T-helper 17 cell (primary cell): ENCODE measurements at regions not wholly inside any gene's neighbourhood (a gene's known extent, or its start where the extent isn't known, plus 50 kb on each side); places are given as distances from the start of the nearest gene placed in this dataset.
"Not testable (repeated sequence)": the region's sequence is repeated elsewhere in the genome, so short reads cannot be mapped to it uniquely, and the experiment has no call there.

Source experiments
- ATAC-seq: fragments of 150-1000 bp; cut with Tn5 transposase; 2 replicates; pipeline ENCODE4 v1.10.0; 2021; ENCODE audit warnings: mild to moderate bottlenecking, moderate library complexity
- DNase-seq, 3 donors: peaks; one replicate each; pipeline versions ENCODE4 v3.0.0 to v3.0.0-alpha.2; 2020 to 2021
- H3K9me3 ChIP-seq: one replicate; pipeline ENCODE4 v1.7.0; 2013; ENCODE audit warnings: low read length, mild to moderate bottlenecking; ENCODE audit not compliant: control insufficient read depth, poor library complexity, severe bottlenecking
- H3K27ac Mint-ChIP-seq: one replicate; pipeline ENCODE4 v1.8.0; 2022; ENCODE audit warnings: mild to moderate bottlenecking, moderate library complexity, mixed read lengths
- H3K27me3 Mint-ChIP-seq: one replicate; pipeline ENCODE4 v1.8.0; 2022; ENCODE audit warnings: mixed read lengths
- H3K36me3 Mint-ChIP-seq: one replicate; pipeline ENCODE4 v1.8.0; 2022; ENCODE audit warnings: low read depth, mixed read lengths
- H3K4me1 Mint-ChIP-seq: one replicate; pipeline ENCODE4 v1.8.0; 2022; ENCODE audit warnings: mild to moderate bottlenecking, mixed read lengths
- H3K4me3 Mint-ChIP-seq: one replicate; pipeline ENCODE4 v1.8.0; 2022; ENCODE audit warnings: mild to moderate bottlenecking, moderate library complexity, mixed read lengths

DNA sequence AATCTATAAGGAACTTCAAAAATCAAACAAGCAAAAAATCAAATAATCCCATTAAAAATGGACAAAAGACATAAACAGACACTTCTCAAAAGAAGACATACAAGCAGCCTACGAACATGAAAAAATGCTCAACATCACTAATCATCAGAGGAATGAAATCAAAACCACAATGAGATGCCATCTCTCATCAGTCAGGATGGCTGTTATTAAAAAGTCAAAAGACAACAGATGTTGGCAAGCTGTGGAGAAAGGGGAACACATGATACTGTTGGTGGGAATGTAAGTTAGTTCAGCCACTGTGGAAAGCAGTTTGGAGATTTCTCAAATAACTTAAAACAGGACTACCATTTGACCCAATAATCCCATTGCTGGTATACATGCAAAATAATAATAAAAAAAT, 226.4 kb downstream of the S1PR1 start:
- no peak for ATAC-seq
- no peaks in the 10 kb centered on the region for H3K9me3 ChIP-seq
- Mint-ChIP-seq H3K4me3 (peak overlapping the region; percentile 13), H3K27ac (no peak overlapping the region), H3K36me3 (no peaks in the 10 kb centered on the region), H3K27me3 (no peaks in the 10 kb centered on the region), H3K4me1 (no peaks in the 10 kb centered on the region)
- no peak for DNase-seq

DNA sequence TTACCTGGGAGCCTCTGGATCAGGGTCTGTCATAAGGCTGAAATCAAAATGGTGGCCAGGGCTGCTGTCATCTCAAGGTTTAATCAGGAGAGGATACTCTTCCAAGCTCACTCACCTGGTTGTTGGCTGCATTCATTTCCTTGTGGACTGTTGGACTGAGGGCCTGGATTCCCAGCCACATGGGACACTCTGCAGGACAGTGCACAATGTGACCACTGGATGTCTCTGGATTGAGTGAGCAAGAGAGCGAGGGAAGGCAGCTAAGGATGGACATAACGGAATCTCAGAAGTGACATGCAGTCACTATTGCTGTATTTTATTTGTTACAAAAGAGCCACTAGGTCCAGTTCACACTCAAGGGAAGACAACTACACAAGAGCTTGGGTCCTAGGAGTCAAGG, 229.1 kb downstream of the S1PR1 start:
- H3K4me3 Mint-ChIP-seq = no peak overlapping the region
- H3K27me3 Mint-ChIP-seq = no peaks in the 10 kb centered on the region
- DNase-seq (no peak), ATAC-seq (no peak)
- H3K36me3 Mint-ChIP-seq = no peaks in the 10 kb centered on the region
- no peaks in the 10 kb centered on the region for H3K4me1 Mint-ChIP-seq
- H3K27ac Mint-ChIP-seq = no peak overlapping the region
- no peaks in the 10 kb centered on the region for H3K9me3 ChIP-seq

DNA sequence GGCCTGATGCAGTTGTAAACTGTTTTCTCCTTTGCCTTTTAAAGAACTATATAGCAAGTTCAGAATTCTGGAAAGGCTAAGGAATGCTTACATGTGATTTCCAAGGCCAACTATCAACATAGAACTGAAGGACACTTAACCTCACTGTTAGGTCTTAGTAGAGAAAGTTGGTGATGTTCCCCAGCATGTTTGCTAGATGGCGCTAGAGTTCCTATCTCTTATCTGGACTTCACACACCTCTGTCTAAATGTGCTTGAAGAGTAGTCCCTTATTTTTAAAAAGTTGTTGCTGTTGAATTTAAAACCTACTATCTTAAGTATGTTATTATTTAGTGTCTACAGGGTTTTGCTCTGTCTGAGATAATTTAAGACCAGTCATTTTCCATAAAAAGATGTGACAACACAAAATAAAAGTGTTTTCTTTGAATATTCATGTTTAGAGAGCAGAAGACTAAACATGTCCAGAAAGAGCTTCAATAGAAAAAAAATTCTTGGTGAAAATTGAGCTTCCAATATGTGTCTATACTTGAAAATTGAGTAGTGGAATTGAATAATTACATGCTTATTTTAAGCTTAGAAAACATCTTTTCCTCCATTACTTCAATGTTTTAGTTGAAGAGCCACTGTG, 237.3 kb downstream of the S1PR1 start:
- DNase-seq = no peak
- H3K36me3 Mint-ChIP-seq = no peaks in the 10 kb centered on the region
- H3K27ac Mint-ChIP-seq = no peak overlapping the region
- ATAC-seq = no peak
- peaks cover 4% of the 10 kb centered on the region for H3K9me3 ChIP-seq
- H3K4me3 Mint-ChIP-seq = no peak overlapping the region
- H3K27me3 Mint-ChIP-seq = no peaks in the 10 kb centered on the region
- H3K4me1 Mint-ChIP-seq = no peaks in the 10 kb centered on the region

DNA sequence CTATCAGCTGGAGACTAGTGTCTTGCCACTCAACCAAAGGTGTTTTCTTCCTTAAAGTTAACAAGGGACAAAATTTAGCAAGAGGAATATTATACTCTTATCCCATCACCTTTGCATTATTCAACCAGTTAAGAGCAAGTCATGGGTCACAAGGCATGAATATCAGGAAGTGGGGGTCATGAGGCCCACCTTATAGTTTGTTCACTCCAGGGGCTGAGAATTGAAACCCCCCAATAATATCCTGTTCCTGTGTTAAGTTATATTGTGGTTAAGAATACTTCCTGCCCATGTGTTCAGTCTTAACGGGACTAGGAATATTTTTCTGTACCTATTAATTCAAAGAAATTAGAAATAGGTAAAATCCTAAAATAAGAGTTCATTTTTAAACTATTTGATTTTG, 239.7 kb downstream of the S1PR1 start:
- Mint-ChIP-seq H3K27me3 (no peaks in the 10 kb centered on the region), H3K36me3 (no peaks in the 10 kb centered on the region), H3K27ac (no peak overlapping the region), H3K4me3 (no peak overlapping the region), H3K4me1 (no peaks in the 10 kb centered on the region)
- H3K9me3 ChIP-seq = peaks cover under 1% of the 10 kb centered on the region
- no peak for ATAC-seq
- DNase-seq = no peak

DNA sequence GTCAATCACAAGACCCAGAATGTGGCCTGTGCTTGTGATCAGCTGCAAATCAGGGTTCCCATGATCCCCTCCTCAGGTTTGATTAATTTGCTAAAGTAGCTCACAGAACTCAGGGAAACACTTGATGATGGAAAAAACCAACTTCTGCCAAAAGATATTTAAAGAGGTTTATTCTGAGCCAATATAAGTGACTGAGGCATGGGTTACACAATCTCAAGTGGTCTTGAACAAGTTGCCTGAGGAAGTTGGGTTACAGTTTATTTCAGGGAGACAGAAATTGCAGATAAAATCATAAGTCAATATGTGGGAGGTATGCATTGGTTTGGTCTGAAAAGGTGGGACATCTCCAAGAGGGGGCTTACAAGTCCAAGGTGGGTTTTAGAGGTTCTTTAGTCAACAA, 243.1 kb downstream of the S1PR1 start:
- H3K4me1 Mint-ChIP-seq = no peaks in the 10 kb centered on the region
- no peak overlapping the region for H3K4me3 Mint-ChIP-seq
- H3K27ac Mint-ChIP-seq = no peak overlapping the region
- H3K9me3 ChIP-seq = no peaks in the 10 kb centered on the region
- ATAC-seq = no peak
- no peaks in the 10 kb centered on the region for H3K36me3 Mint-ChIP-seq
- peaks cover 8% of the 10 kb centered on the region for H3K27me3 Mint-ChIP-seq
- no peak for DNase-seq

DNA sequence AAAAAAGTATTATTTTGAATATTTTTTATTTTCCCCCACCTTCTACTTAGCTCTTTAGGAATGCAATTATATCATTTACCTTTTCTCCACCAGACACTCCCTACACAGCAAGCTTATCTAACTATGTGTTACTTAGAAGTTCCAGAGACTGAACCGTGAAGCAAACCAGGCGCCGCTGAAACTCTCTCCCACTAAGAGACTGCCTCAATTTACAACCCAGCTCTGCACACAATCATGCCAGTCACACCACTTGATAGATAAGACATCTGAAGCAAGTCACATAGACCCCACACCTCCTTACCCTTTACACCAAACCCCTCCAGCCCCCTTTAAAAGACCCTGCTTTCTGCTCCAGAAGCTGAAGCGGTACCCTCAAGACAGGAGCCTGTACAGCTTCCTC, 245.5 kb downstream of the S1PR1 start:
- Mint-ChIP-seq H3K36me3 (no peaks in the 10 kb centered on the region), H3K27ac (no peak overlapping the region), H3K4me3 (no peak overlapping the region), H3K4me1 (no peaks in the 10 kb centered on the region), H3K27me3 (peaks cover 9% of the 10 kb centered on the region)
- H3K9me3 ChIP-seq = no peaks in the 10 kb centered on the region
- ATAC-seq (no peak), DNase-seq (no peak)

DNA sequence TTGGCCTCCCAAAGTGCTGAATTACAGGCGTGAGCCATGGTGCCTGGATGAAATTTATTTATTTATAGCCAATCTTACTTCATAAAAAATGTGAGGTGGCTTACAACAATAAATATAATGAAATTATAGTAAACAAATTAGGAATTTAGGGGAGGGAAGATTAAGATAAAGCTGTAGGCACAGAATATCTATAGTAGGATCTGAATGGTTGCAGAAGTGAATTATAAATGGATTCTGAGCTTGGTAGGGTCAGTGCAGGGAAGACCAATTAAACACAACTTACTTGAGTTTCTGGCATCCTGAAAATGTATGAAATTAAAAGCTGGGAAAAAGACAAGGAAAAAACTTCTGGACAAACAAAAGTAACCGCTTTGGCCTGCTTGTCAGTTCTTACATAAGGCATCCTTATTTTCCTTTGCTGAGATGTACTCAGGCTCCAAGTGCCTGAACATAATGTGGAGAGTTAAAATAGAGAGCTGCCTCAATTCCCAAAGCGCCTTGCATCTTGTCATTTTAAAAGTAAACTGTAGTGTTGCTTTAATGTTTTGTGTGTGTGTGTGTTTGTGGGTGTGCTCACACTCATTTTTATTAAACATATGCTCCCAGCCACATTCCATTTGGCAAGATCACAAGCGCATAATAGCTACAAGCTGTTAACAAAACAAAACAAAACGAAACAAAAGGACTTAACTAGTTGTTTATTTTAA, 247.3 kb downstream of the S1PR1 start:
- no peak for ATAC-seq
- H3K27me3 Mint-ChIP-seq = peaks cover 9% of the 10 kb centered on the region
- H3K27ac Mint-ChIP-seq = no peak overlapping the region
- no peaks in the 10 kb centered on the region for H3K9me3 ChIP-seq
- H3K4me1 Mint-ChIP-seq = no peaks in the 10 kb centered on the region
- no peak for DNase-seq
- no peak overlapping the region for H3K4me3 Mint-ChIP-seq
- no peaks in the 10 kb centered on the region for H3K36me3 Mint-ChIP-seq

DNA sequence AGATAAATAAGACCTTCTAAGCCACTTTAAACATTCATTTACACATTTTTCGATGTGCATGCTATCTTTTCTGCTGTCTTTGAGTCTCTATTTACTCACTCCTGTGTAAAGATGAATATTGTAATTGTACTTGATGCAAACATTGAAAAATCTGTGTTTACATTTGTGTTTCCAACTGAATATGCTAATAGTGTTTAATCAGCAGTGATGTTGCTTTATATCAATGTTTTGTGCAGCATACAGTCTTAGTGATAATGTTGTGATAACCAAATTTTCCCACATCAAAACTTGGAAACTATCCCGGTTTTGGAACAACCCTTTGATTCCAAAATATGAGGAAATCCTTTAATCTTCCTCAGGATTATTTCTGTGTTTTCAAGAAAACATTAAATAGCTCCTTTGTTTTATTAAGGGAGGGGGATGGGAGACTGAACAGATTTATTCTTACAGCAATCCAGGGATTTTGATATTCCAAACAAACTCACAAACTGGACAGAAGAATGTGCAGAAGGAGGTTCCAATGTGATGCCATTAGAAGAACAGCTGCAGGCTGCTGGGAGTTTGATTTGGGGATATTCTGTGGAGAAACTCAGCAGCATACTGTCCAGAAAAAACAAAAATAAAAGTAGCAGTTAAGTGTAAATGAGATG, 248.0 kb downstream of the S1PR1 start:
- H3K36me3 Mint-ChIP-seq = peaks cover 2% of the 10 kb centered on the region
- no peak for DNase-seq
- H3K9me3 ChIP-seq = no peaks in the 10 kb centered on the region
- peaks cover 9% of the 10 kb centered on the region for H3K27me3 Mint-ChIP-seq
- ATAC-seq = no peak
- no peaks in the 10 kb centered on the region for H3K4me1 Mint-ChIP-seq
- H3K27ac Mint-ChIP-seq = no peak overlapping the region
- no peak overlapping the region for H3K4me3 Mint-ChIP-seq

DNA sequence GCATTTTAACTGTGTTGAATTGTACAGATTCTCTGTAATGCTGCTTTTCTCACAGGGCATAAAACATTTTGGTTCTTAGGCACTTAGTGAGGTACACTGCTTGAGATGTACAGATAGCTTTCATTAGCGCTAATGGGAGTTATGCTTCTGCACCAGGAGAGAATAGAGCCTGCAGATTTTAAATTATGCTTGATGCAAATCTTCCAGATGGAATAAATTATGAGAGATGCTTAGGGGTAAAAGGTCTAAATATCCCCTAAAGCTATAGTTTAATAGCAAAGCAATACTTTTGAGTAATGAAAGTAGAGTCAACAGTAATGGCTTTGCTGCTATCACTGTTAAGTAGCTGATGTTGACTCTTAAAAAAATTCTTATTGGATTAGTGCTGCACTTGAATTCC, 248.9 kb downstream of the S1PR1 start:
- H3K36me3 Mint-ChIP-seq = peaks cover 2% of the 10 kb centered on the region
- ATAC-seq (no peak), DNase-seq (no peak)
- no peaks in the 10 kb centered on the region for H3K9me3 ChIP-seq
- no peak overlapping the region for H3K4me3 Mint-ChIP-seq
- H3K27me3 Mint-ChIP-seq = peaks cover 9% of the 10 kb centered on the region
- no peak overlapping the region for H3K27ac Mint-ChIP-seq
- no peaks in the 10 kb centered on the region for H3K4me1 Mint-ChIP-seq

DNA sequence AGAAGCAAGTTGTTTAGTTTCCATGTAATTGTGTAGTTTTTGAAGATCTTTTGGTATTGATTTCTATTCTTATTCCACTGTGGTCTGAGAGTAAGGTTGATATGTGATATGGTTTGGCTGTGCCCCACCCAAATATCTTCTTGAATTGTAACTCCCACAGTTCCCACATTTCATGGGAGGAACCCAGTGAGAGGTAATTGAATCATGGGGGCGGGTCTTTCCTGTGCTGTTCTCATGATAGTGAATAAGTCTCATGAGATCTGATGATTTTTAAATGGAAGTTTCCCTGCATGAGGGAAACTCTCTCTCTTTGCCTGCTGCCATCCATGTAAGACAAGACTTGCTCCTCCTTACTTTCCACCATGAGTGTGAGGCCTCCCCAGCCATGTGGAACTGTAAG, 255.3 kb downstream of the S1PR1 start:
- not testable (repeated sequence) for DNase-seq, H3K27me3 Mint-ChIP-seq, H3K4me3 Mint-ChIP-seq, H3K36me3 Mint-ChIP-seq, ATAC-seq, H3K27ac Mint-ChIP-seq, H3K4me1 Mint-ChIP-seq, H3K9me3 ChIP-seq

DNA sequence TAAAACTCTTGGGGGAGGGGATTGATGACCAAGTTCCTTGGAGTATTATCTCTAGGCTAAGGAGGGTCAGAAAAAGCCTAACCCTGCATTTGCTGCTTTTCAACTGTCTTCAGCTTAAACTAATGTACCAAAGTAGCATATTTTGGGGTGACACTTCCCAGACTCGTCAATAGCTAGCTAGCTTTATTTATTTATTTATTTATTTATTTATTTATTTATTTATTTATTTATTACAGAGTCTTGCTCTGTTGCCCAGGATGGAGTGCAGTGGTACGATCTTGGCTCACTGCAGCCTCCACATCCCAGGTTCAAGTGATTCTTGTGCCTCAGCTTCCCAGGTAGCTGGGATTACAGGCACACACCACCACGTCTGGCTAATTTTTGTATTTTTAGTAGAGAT, 257.1 kb downstream of the S1PR1 start:
- H3K27ac Mint-ChIP-seq, H3K36me3 Mint-ChIP-seq, H3K27me3 Mint-ChIP-seq, H3K9me3 ChIP-seq, ATAC-seq, H3K4me3 Mint-ChIP-seq, DNase-seq, H3K4me1 Mint-ChIP-seq: not testable (repeated sequence)

DNA sequence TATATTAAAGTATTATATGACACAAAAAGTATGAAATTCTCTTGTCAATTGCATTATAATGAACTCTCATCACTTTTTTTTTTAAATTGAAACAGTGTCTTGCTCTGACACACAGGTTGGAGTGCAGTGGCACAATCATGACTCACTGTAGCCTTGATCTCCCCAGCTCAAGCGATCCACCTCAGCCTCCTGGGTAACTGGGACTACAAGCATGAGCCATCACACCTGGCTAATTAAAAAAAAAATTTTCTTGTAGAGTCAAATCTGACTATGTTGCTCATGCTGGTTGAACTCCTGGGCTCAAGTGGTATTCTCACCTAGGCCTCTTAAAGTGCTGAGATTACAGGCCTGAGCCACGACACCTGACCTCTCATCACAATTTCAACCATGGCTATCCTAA, 259.3 kb downstream of the S1PR1 start:
- ATAC-seq = no peak
- H3K27ac Mint-ChIP-seq = no peak overlapping the region
- no peaks in the 10 kb centered on the region for H3K9me3 ChIP-seq
- H3K4me3 Mint-ChIP-seq = no peak overlapping the region
- H3K4me1 Mint-ChIP-seq = no peaks in the 10 kb centered on the region
- peaks cover 11% of the 10 kb centered on the region for H3K27me3 Mint-ChIP-seq
- no peaks in the 10 kb centered on the region for H3K36me3 Mint-ChIP-seq
- DNase-seq = no peak

DNA sequence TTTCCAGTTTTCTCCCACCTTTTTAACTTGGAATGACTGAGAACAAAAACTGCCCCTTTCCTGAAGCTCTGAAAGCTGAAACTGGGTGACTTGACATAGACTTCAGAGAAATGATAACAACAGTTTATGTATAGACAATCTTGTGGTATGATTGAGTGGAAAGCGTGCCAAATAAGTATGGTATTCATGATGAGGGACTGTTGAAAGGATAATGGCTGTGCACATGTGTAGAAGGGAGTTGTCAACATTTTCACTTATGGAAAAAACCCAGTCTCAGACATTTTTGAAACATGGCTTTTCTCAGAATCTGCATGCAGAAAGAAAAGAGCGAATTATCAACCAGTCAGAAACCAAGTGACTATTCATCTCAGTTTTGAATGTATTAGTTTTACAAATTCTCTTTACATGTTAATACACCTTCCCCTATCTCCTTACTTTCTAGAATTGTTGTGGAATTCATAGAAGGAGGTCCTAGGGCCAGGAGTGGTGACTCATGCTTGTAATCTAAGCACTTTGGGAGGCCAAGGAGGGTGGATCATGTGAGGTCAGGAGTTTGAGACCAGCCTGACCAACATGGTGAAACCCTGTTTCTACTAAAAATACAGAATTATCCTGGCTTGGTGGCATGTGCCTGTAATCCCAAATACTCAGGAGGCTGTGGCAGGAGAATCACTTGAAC, 261.2 kb downstream of the S1PR1 start:
- H3K9me3 ChIP-seq = no peaks in the 10 kb centered on the region
- no peak overlapping the region for H3K27ac Mint-ChIP-seq
- no peaks in the 10 kb centered on the region for H3K36me3 Mint-ChIP-seq
- H3K4me1 Mint-ChIP-seq = no peaks in the 10 kb centered on the region
- no peak overlapping the region for H3K4me3 Mint-ChIP-seq
- DNase-seq (no peak), ATAC-seq (no peak)
- peaks cover 18% of the 10 kb centered on the region for H3K27me3 Mint-ChIP-seq
